GM23248 (cell line): ENCODE measurements at regions not wholly inside any gene's neighbourhood (a gene's known extent, or its start where the extent isn't known, plus 50 kb on each side); places are given as distances from the start of the nearest gene placed in this dataset.

ENCODE experiments used
- DNase-seq: peaks from one replicate; pipeline ENCODE4 v3.0.0-alpha.2; 2015
- H2AFZ ChIP-seq: fragments of 200-600 bp; sonication (generic); 2 replicates; pipeline ENCODE4 v1.6.1; 2016; ENCODE audit warnings: antibody characterized with exemption
- H3F3A ChIP-seq: fragments of 200-600 bp; sonication (generic); 2 replicates; pipeline ENCODE4 v1.6.1; 2016; ENCODE audit warnings: mild to moderate bottlenecking, antibody characterized with exemption, mixed run types; ENCODE audit not compliant: insufficient read depth
- H3K27ac ChIP-seq: fragments of 200-600 bp; sonication (generic); 2 replicates; pipeline ENCODE4 v1.5.1; 2016; ENCODE audit warnings: mild to moderate bottlenecking
- H3K27me3 ChIP-seq: fragments of 200-600 bp; sonication (generic); replicated peaks from 2 replicates; pipeline ENCODE4 v1.6.1; 2016; ENCODE audit warnings: mild to moderate bottlenecking; ENCODE audit not compliant: insufficient read depth
- H3K36me3 ChIP-seq: fragments of 200-600 bp; sonication (generic); 2 replicates; pipeline ENCODE4 v1.6.1; 2016; ENCODE audit warnings: low read depth, mild to moderate bottlenecking
- H3K4me1 ChIP-seq: fragments of 200-600 bp; sonication (generic); 2 replicates; pipeline ENCODE4 v1.6.1; 2016; ENCODE audit warnings: mild to moderate bottlenecking; ENCODE audit not compliant: insufficient read depth
- H3K4me2 ChIP-seq: fragments of 200-600 bp; sonication (generic); one replicate; pipeline ENCODE4 v1.6.1; 2016; ENCODE audit warnings: mild to moderate bottlenecking; ENCODE audit not compliant: unreplicated experiment
- H3K4me3 ChIP-seq: fragments of 200-600 bp; sonication (generic); 2 replicates; pipeline ENCODE4 v1.5.1; 2016; ENCODE audit warnings: mild to moderate bottlenecking
- H3K79me2 ChIP-seq: fragments of 200-600 bp; sonication (generic); 2 replicates; pipeline ENCODE4 v1.6.1; 2016; ENCODE audit warnings: mild to moderate bottlenecking; ENCODE audit not compliant: insufficient read depth
- H3K9ac ChIP-seq: fragments of 200-600 bp; sonication (generic); 2 replicates; pipeline ENCODE4 v1.6.1; 2016; ENCODE audit warnings: mild to moderate bottlenecking
- H3K9me2 ChIP-seq: fragments of 200-600 bp; sonication (generic); 2 replicates; pipeline ENCODE4 v1.6.1; 2016; ENCODE audit warnings: mixed run types, mild to moderate bottlenecking, moderate library complexity; ENCODE audit not compliant: insufficient read depth
- H3K9me3 ChIP-seq: fragments of 200-600 bp; sonication (generic); one replicate; pipeline ENCODE4 v1.6.1; 2017; ENCODE audit warnings: low read depth
- H4K20me1 ChIP-seq: fragments of 200-600 bp; sonication (generic); 2 replicates; pipeline ENCODE4 v1.6.0; 2016; ENCODE audit not compliant: insufficient read depth
- EZH2 ChIP-seq: fragments of 200-600 bp; sonication (generic); IDR thresholded peaks from 2 replicates; pipeline ENCODE4 v1.6.1; 2018; ENCODE audit warnings: antibody characterized with exemption, mild to moderate bottlenecking; ENCODE audit not compliant: insufficient read depth, poor library complexity, severe bottlenecking
- EZH2phosphoT487 ChIP-seq: fragments of 200-600 bp; sonication (generic); IDR thresholded peaks from 2 replicates; pipeline ENCODE4 v1.6.1; 2018; ENCODE audit warnings: antibody characterized with exemption, moderate library complexity, mild to moderate bottlenecking, low read depth; ENCODE audit not compliant: insufficient read depth
- WGBS, 2 experiments: methylation state at CpG; one replicate each; pipeline ENCODE4 v1.1.6; 2015 to 2017; ENCODE audit warnings: low lambda C conversion rate in 2 of 2, low coverage in 1 of 2; ENCODE audit errors: missing lambda C conversion rate in 2 of 2; 5-methylcytosine and 5-hydroxymethylcytosine counted together
- in situ Hi-C: fragments of 300-500 bp; cut with MboI; formaldehyde crosslinking; loops from 2 replicates; pipeline ENCODE4 v1.15.0; 2020

DNA sequence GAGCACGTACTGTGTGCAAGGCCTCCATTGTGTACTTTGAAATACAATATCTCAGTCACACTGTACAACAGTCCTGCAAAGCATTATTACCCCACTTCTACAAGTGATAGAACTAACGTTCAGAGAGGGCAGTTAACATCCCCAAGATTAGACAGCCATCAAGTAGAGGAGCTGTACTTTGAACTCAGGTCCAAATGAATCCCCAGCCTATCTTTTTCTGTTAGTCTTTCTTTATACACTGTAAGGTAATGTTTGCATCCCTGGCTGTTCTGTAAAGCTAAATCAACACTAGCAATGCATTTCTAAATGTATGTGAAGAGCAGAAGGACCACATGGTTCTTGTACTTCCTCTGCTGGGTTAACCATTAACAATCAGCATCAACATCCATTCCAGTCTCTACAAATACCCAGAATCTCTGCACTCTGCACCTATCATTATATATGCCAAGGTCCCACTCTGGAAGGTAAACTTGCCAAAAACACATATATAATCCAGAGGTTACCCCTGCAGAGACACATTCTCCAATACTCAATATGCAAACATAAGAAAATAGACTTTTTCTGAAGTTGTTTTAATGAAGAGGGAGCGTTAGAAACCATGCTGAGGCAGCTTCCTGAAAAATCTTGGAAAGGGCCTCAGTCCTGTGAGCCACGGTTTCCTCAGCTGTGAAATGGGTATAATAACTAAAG lies 182.3 kb downstream of the MZT1 start:
- Histone ChIP-seq H3K4me2 (no peak overlapping the region), H3K27ac (no peak overlapping the region), H3K79me2 (no peaks in the 10 kb centered on the region), H2AFZ (no peak overlapping the region), H3F3A (no peaks in the 10 kb centered on the region), H3K9ac (no peak overlapping the region), H3K9me3 (no peaks in the 10 kb centered on the region), H3K4me3 (no peak overlapping the region), H4K20me1 (no peaks in the 10 kb centered on the region), H3K9me2 (no peaks in the 10 kb centered on the region), H3K27me3 (no peaks in the 10 kb centered on the region), H3K4me1 (no peaks in the 10 kb centered on the region), H3K36me3 (no peaks in the 10 kb centered on the region)
- no peak for DNase-seq
- in situ Hi-C loops: no loop called here
- WGBS, 2 experiments: 5 to 9% methylated on average over 4 of the region's 4 CpGs
- TF ChIP-seq EZH2: no peak
- no peak for TF ChIP-seq EZH2phosphoT487

DNA sequence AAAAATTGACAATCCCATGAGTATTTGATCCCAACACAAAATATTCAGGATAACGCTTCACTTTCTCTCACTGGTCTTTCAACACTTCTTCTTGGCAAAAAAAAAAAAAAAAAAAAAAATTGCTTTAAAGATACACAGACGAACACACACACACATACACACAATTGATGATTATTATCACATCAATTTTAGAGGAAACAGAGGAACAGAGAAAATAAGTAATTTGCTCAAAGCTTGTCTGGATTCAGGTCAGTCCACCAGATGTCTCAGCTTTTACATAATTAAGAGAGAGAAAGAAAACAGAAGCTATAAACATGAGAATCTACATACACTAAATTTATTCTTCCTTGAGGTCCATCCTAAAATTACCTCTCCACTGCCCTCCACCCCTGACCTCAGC lies 183.4 kb downstream of the MZT1 start:
- H3K27me3 ChIP-seq: no peaks in the 10 kb centered on the region
- no peak for DNase-seq
- WGBS, 2 experiments: 2 to 6% methylated on average over 2 of the region's 2 CpGs
- in situ Hi-C loops: no loop called here
- H3K27ac ChIP-seq: no peak overlapping the region
- H2AFZ ChIP-seq: no peak overlapping the region
- H3K79me2 ChIP-seq: no peaks in the 10 kb centered on the region
- H3K4me1 ChIP-seq: no peaks in the 10 kb centered on the region
- H3K36me3 ChIP-seq: no peaks in the 10 kb centered on the region
- no peak overlapping the region for H3K9ac ChIP-seq
- no peaks in the 10 kb centered on the region for H3K9me2 ChIP-seq
- no peaks in the 10 kb centered on the region for H4K20me1 ChIP-seq
- H3K4me2 ChIP-seq: no peak overlapping the region
- H3K9me3 ChIP-seq: no peaks in the 10 kb centered on the region
- no peaks in the 10 kb centered on the region for H3F3A ChIP-seq
- TF ChIP-seq EZH2phosphoT487 (no peak), EZH2 (no peak)
- H3K4me3 ChIP-seq: no peak overlapping the region

DNA sequence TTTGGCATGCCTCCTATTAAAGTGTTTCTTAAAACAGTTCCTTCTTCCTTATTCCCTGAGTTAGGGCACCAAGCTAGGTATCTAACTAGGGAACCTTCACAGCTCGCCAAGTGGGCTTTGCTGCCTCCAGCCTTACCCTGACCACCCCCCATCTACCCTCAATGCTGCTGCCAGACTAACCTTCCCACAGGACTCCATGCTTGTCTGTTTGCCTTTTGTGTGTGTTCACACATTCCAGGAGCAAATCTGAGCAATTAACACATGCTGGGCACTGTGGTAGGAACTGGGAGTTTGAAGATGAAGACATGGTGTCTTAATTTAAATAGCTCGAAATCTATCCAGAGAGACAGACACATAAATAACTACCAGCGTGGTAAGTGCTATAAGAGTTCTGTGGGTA lies 185.2 kb downstream of the MZT1 start:
- no peak for DNase-seq
- no peaks in the 10 kb centered on the region for H3K4me1 ChIP-seq
- no peaks in the 10 kb centered on the region for H3K9me3 ChIP-seq
- H3K27me3 ChIP-seq: no peaks in the 10 kb centered on the region
- no peak overlapping the region for H3K9ac ChIP-seq
- no peak overlapping the region for H2AFZ ChIP-seq
- H4K20me1 ChIP-seq: no peaks in the 10 kb centered on the region
- TF ChIP-seq EZH2 (no peak), EZH2phosphoT487 (no peak)
- no peaks in the 10 kb centered on the region for H3F3A ChIP-seq
- in situ Hi-C loops: no loop called here
- no peak overlapping the region for H3K27ac ChIP-seq
- H3K4me2 ChIP-seq: no peak overlapping the region
- H3K36me3 ChIP-seq: no peaks in the 10 kb centered on the region
- no peaks in the 10 kb centered on the region for H3K9me2 ChIP-seq
- H3K4me3 ChIP-seq: no peak overlapping the region
- H3K79me2 ChIP-seq: no peaks in the 10 kb centered on the region
- WGBS, 2 experiments: 3 to 4% methylated on average over 3 of the region's 3 CpGs

DNA sequence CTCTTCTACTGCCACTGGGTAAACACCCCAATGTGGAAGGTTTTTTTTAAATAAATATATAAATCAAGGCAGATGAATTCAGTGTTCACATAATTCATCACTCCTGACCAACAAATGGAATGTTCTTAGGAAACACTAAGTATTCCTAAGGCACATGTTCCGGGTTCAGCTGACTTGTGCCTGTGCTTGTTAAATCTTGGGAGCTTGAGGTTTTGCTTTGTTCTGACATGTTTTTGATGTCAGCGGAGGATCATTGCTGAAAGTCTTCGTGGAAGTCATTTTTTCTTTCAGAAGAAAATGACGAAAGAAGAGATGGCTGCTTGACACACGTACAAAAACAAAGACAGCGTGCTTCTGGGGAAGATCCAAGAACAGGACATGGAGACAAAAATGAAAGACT lies 185.8 kb downstream of the MZT1 start:
- no peaks in the 10 kb centered on the region for H3K9me3 ChIP-seq
- no peak overlapping the region for H3K4me3 ChIP-seq
- no peak overlapping the region for H3K4me2 ChIP-seq
- TF ChIP-seq EZH2phosphoT487 (no peak), EZH2 (no peak)
- H3F3A ChIP-seq: no peaks in the 10 kb centered on the region
- no peaks in the 10 kb centered on the region for H4K20me1 ChIP-seq
- H3K4me1 ChIP-seq: no peaks in the 10 kb centered on the region
- H3K27me3 ChIP-seq: no peaks in the 10 kb centered on the region
- H3K9ac ChIP-seq: no peak overlapping the region
- no peak overlapping the region for H2AFZ ChIP-seq
- no peak overlapping the region for H3K27ac ChIP-seq
- no peaks in the 10 kb centered on the region for H3K9me2 ChIP-seq
- no peaks in the 10 kb centered on the region for H3K36me3 ChIP-seq
- no peak for DNase-seq
- no peaks in the 10 kb centered on the region for H3K79me2 ChIP-seq
- 16% methylated on average over 6 of the region's 6 CpGs for WGBS, 2 experiments
- in situ Hi-C loops: no loop called here

DNA sequence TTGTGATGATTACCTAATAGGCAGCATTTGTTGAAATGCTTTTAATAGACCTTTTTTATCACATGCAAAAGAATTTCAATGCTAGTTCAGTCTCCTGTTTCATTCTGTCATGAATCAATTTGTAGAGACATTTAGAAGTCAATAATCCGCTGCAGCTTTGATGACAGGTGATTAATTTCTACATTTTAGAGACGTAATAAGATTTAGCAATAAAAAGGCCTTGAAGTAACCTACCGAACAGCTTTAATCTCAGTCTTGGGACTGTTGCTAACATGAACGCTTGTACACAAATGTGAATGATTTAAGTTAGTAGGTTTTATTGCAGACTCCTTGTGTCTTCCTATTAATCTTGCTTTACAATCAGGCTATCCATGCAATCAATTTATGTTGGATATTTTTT lies 186.5 kb downstream of the MZT1 start:
- H3K9me3 ChIP-seq: no peaks in the 10 kb centered on the region
- DNase-seq: no peak
- no peak overlapping the region for H2AFZ ChIP-seq
- no peaks in the 10 kb centered on the region for H3K27me3 ChIP-seq
- H3F3A ChIP-seq: no peaks in the 10 kb centered on the region
- H4K20me1 ChIP-seq: no peaks in the 10 kb centered on the region
- H3K4me3 ChIP-seq: no peak overlapping the region
- no peaks in the 10 kb centered on the region for H3K4me1 ChIP-seq
- no peaks in the 10 kb centered on the region for H3K36me3 ChIP-seq
- H3K79me2 ChIP-seq: no peaks in the 10 kb centered on the region
- no peak overlapping the region for H3K27ac ChIP-seq
- no peaks in the 10 kb centered on the region for H3K9me2 ChIP-seq
- WGBS, 2 experiments: 31 to 41% methylated on average over 4 of the region's 4 CpGs
- no peak overlapping the region for H3K4me2 ChIP-seq
- no peak overlapping the region for H3K9ac ChIP-seq
- no peak for TF ChIP-seq EZH2phosphoT487
- TF ChIP-seq EZH2: no peak
- in situ Hi-C loops: no loop called here
